HL-60 (cell line): ENCODE measurements at regions not wholly inside any gene's neighbourhood (a gene's known extent, or its start where the extent isn't known, plus 50 kb on each side); places are given as distances from the start of the nearest gene placed in this dataset.

Source experiments
- DNase-seq, 2 experiments: peaks; one replicate each; pipeline ENCODE4 v3.0.0-alpha.2; 2010 to 2020; ENCODE audit warnings: low read depth in 1 of 2, low spot score in 1 of 2
- H3K27ac ChIP-seq: fragments of 250-450 bp; sonication (Bioruptor Pico); replicated peaks from 2 replicates; pipeline ENCODE4 v1.5.1; 2020; ENCODE audit warnings: mild to moderate bottlenecking, moderate library complexity
- H3K27me3 ChIP-seq: fragments of 250-450 bp; sonication (Bioruptor Pico); 2 replicates; pipeline ENCODE4 v1.5.1; 2021; ENCODE audit warnings: mild to moderate bottlenecking, moderate library complexity; ENCODE audit not compliant: insufficient read depth, poor library complexity, severe bottlenecking
- H3K4me3 ChIP-seq: replicated peaks from 2 replicates; pipeline ENCODE4 v1.5.1; 2011; ENCODE audit warnings: mild to moderate bottlenecking, control low read depth, low read length; ENCODE audit not compliant: insufficient read depth
- GABPA ChIP-seq: IDR thresholded peaks from 2 replicates; pipeline ENCODE4 v1.6.1; 2012; ENCODE audit warnings: low read depth
- POLR2AphosphoS5 ChIP-seq: IDR thresholded peaks from 2 replicates; pipeline ENCODE4 v1.6.1; 2012; ENCODE audit warnings: low read depth
- SPI1 ChIP-seq: IDR thresholded peaks from 2 replicates; pipeline ENCODE4 v1.6.1; 2012; ENCODE audit warnings: low read depth, mild to moderate bottlenecking, borderline replicate concordance
- TF ChIP-seq, protein P1 (sequence below): IDR thresholded peaks from one replicate; pipeline ENCODE4 v1.5.1; 2011; ENCODE audit warnings: low read length, control low read depth, inconsistent platforms; ENCODE audit not compliant: insufficient read depth
- TF ChIP-seq, protein P2 (sequence below): IDR thresholded peaks from 2 replicates; pipeline ENCODE4 v1.6.1; 2012; ENCODE audit warnings: low read depth; ENCODE audit not compliant: insufficient replicate concordance

DNA sequence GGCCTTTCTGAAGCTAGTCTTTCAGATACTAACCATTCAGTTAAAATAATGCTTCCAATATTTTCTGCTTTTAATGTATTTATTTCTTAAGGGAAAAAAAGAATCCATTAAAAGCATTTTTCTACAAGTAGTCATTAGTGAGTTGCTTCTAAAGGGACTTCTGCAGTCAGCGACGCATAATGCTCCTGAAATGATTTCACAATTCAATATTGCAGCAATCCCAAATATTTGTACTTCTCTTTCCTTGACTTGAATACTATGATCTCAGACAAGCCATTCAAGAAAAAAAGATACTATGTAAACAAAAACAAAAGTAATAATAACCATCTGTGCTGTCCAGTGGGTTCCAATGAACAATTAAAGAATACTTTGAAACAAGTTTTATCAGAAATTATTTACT, 681.0 kb downstream of the DIPK2A start:
- H3K4me3 ChIP-seq: no peak overlapping the region
- H3K27me3 ChIP-seq: no peaks in the 10 kb centered on the region
- H3K27ac ChIP-seq: no peak overlapping the region
- no peak for TF ChIP-seq SPI1
- TF ChIP-seq GABPA: no peak
- no peak for TF ChIP-seq POLR2AphosphoS5
- peak in 1 of 2 experiments; percentile 6 for DNase-seq

DNA sequence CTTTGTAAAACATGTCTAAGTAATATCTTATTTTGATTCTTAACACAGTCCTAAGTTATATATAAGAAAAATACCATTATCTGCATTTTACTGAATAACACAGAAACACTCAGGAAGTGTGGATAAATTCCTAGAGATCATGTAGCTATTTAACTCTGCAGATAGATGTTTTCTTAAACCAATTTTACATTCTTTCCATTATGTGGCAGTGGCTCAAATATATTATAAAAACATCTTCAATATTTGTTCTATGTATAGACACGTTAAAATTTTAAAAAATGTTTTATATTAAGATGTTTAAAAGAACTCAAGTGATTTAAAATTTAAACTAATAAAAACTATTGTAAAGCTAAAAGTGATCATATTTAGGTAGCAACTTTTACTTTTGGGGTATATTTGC, 683.8 kb downstream of the DIPK2A start:
- DNase-seq: no peak
- TF ChIP-seq GABPA (no peak), POLR2AphosphoS5 (no peak), SPI1 (no peak)
- TF ChIP-seq, protein P1, sequence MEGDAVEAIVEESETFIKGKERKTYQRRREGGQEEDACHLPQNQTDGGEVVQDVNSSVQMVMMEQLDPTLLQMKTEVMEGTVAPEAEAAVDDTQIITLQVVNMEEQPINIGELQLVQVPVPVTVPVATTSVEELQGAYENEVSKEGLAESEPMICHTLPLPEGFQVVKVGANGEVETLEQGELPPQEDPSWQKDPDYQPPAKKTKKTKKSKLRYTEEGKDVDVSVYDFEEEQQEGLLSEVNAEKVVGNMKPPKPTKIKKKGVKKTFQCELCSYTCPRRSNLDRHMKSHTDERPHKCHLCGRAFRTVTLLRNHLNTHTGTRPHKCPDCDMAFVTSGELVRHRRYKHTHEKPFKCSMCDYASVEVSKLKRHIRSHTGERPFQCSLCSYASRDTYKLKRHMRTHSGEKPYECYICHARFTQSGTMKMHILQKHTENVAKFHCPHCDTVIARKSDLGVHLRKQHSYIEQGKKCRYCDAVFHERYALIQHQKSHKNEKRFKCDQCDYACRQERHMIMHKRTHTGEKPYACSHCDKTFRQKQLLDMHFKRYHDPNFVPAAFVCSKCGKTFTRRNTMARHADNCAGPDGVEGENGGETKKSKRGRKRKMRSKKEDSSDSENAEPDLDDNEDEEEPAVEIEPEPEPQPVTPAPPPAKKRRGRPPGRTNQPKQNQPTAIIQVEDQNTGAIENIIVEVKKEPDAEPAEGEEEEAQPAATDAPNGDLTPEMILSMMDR: no peak
- TF ChIP-seq, protein P2, sequence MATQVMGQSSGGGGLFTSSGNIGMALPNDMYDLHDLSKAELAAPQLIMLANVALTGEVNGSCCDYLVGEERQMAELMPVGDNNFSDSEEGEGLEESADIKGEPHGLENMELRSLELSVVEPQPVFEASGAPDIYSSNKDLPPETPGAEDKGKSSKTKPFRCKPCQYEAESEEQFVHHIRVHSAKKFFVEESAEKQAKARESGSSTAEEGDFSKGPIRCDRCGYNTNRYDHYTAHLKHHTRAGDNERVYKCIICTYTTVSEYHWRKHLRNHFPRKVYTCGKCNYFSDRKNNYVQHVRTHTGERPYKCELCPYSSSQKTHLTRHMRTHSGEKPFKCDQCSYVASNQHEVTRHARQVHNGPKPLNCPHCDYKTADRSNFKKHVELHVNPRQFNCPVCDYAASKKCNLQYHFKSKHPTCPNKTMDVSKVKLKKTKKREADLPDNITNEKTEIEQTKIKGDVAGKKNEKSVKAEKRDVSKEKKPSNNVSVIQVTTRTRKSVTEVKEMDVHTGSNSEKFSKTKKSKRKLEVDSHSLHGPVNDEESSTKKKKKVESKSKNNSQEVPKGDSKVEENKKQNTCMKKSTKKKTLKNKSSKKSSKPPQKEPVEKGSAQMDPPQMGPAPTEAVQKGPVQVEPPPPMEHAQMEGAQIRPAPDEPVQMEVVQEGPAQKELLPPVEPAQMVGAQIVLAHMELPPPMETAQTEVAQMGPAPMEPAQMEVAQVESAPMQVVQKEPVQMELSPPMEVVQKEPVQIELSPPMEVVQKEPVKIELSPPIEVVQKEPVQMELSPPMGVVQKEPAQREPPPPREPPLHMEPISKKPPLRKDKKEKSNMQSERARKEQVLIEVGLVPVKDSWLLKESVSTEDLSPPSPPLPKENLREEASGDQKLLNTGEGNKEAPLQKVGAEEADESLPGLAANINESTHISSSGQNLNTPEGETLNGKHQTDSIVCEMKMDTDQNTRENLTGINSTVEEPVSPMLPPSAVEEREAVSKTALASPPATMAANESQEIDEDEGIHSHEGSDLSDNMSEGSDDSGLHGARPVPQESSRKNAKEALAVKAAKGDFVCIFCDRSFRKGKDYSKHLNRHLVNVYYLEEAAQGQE: no peak
- Histone ChIP-seq H3K4me3 (no peak overlapping the region), H3K27me3 (no peaks in the 10 kb centered on the region), H3K27ac (no peak overlapping the region)

DNA sequence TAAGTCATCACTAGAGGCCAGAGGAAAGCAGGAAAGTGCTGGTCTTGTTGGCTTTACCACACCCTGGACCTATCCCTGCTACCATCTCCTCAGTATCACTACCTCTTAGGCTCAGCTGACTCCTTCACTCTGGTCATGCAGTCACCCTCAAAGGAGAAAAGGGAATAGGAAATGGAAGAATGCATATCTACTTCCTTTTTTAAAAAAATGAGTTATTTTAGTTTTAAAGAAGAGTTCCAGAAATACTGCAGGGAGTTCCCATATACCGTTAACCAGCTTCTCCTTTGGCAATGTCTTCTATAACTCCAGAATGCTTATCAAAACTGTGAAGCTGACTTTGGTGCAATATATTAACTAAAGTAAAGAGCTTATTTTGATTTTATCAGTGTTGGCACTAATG, 688.6 kb downstream of the DIPK2A start:
- H3K4me3 ChIP-seq: no peak overlapping the region
- TF ChIP-seq SPI1: 0 out of 2 replicates have a peak, but pooled peaks have one; percentile 13
- TF ChIP-seq GABPA: no peak
- TF ChIP-seq, protein P2: no peak
- no peak overlapping the region for H3K27ac ChIP-seq
- H3K27me3 ChIP-seq: no peaks in the 10 kb centered on the region
- DNase-seq: peak in 1 of 2 experiments; percentile 2

DNA sequence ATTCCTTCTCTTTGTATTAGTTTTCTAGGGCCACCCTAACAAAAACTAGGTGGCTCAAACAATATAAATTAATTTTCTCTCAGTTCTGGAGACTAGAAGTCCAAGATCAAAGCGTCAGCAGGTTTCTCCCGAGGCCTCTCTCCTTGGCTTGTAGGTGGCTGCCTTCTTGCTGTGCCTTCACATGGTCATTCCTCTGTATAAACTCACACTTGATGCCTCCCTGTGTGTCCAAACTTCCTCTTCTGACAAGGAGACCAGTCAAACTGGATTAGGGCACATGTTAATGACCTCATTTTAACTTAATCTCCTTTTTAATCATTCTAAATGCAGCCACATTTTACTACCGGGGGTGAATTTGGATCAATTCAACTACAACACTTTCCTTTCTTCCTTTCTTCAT, 691.1 kb downstream of the DIPK2A start:
- no peak overlapping the region for H3K27ac ChIP-seq
- TF ChIP-seq GABPA (no peak), SPI1 (no peak), POLR2AphosphoS5 (no peak)
- TF ChIP-seq, protein P2: no peak
- TF ChIP-seq, protein P1: no peak
- H3K4me3 ChIP-seq: no peak overlapping the region
- H3K27me3 ChIP-seq: no peaks in the 10 kb centered on the region
- no peak for DNase-seq
